ENCODE measurements at regions not wholly inside any gene's neighbourhood (a gene's known extent, or its start where the extent isn't known, plus 50 kb on each side); places are given as distances from the start of the nearest gene placed in this dataset.

GRCh38 chr4:3367866-3368265 is 73.9 kb upstream of the HGFAC start:
- H3K4me2 ChIP-seq (ENCODE audit: insufficient read depth, low read length): no peak overlapping the region
- dilution Hi-C loops (cut with MboI; ENCODE audit: extremely low pct_ligation_motif_present, low sequenced_read_pairs) (no loop called here), intact Hi-C loops (cut with micrococcal nuclease) (no loop called here)
- FAIRE-seq (no peak), DNase-seq (ENCODE audit: low read depth, low spot score) (no peak)
- H3K36me3 ChIP-seq (ENCODE audit: control insufficient read depth in 2 of 2, extremely low read depth in 1 of 2, insufficient read depth in 2 of 2, low read length in 2 of 2): peaks cover 0 to 2% of the 10 kb centered on the region in 2 experiments
- CTCF ChIA-PET: interaction anchor here (1.6 kb wide), 1 partner anchor 113 kb away, joined by 5 read pairs; no protein-coding TSS in a partner anchor
- H3K9me3 ChIP-seq (replicated peaks; ENCODE audit: control insufficient read depth, insufficient read depth, low read length): no peaks in the 10 kb centered on the region
- peaks cover 39% of the 10 kb centered on the region for H3K4me1 ChIP-seq (ENCODE audit: control insufficient read depth, extremely low read depth, insufficient read depth, low read length)
- no peak for TF ChIP-seq POLR2AphosphoS5 (IDR thresholded peaks at IDR 0.05; ENCODE audit: insufficient read depth, low read depth, low read length)
- TF ChIP-seq POLR2A (IDR thresholded peaks at IDR 0.05; ENCODE audit: low read depth, low read length): no peak
- H3K9ac ChIP-seq (replicated peaks; ENCODE audit: extremely low read depth, insufficient read depth, low read length): no peak overlapping the region
- H2AFZ ChIP-seq (ENCODE audit: low read depth, low read length): no peak overlapping the region
- POLR2A ChIA-PET: no interaction called here
- peaks cover 23% of the 10 kb centered on the region for H3K79me2 ChIP-seq (ENCODE audit: control insufficient read depth, insufficient read depth, low read length)
- H3K27ac ChIP-seq (ENCODE audit: insufficient read depth, low read depth, low read length): no peak overlapping the region
- H3K27me3 ChIP-seq (ENCODE audit: control insufficient read depth in 2 of 2, insufficient read depth in 2 of 2, low read length in 2 of 2): no peaks in the 10 kb centered on the region
- BruUV-seq (replicated peaks): no TSS peak
- H4K20me1 ChIP-seq (replicated peaks; ENCODE audit: control insufficient read depth, extremely low read depth, insufficient read depth, low read length): no peaks in the 10 kb centered on the region
- no peaks in the 10 kb centered on the region for H3K9me1 ChIP-seq (replicated peaks; ENCODE audit: control insufficient read depth, extremely low read depth, insufficient read depth, low read length)
- no peak overlapping the region for H3K4me3 ChIP-seq (replicated peaks in 1 of 3; ENCODE audit: insufficient read depth in 1 of 3, low read depth in 1 of 3, low read length in 3 of 3)

GRCh38 chr4:3368334-3368733 is 73.4 kb upstream of the HGFAC start:
- Histone ChIP-seq H3K4me3 (replicated peaks in 1 of 3; ENCODE audit: insufficient read depth in 1 of 3, low read depth in 1 of 3, low read length in 3 of 3) (no peak overlapping the region), H3K36me3 (ENCODE audit: control insufficient read depth in 2 of 2, extremely low read depth in 1 of 2, insufficient read depth in 2 of 2, low read length in 2 of 2) (peaks cover 0 to 2% of the 10 kb centered on the region in 2 experiments), H3K79me2 (ENCODE audit: control insufficient read depth, insufficient read depth, low read length) (peaks cover 26% of the 10 kb centered on the region), H2AFZ (ENCODE audit: low read depth, low read length) (no peak overlapping the region), H3K4me1 (ENCODE audit: control insufficient read depth, extremely low read depth, insufficient read depth, low read length) (peaks cover 39% of the 10 kb centered on the region), H3K9me1 (replicated peaks; ENCODE audit: control insufficient read depth, extremely low read depth, insufficient read depth, low read length) (no peaks in the 10 kb centered on the region), H3K27me3 (ENCODE audit: control insufficient read depth in 2 of 2, insufficient read depth in 2 of 2, low read length in 2 of 2) (no peaks in the 10 kb centered on the region), H3K9me3 (replicated peaks; ENCODE audit: control insufficient read depth, insufficient read depth, low read length) (no peaks in the 10 kb centered on the region), H4K20me1 (replicated peaks; ENCODE audit: control insufficient read depth, extremely low read depth, insufficient read depth, low read length) (no peaks in the 10 kb centered on the region), H3K9ac (replicated peaks; ENCODE audit: extremely low read depth, insufficient read depth, low read length) (no peak overlapping the region), H3K27ac (ENCODE audit: insufficient read depth, low read depth, low read length) (no peak overlapping the region), H3K4me2 (ENCODE audit: insufficient read depth, low read length) (no peak overlapping the region)
- no peak for TF ChIP-seq GATA2 (IDR thresholded peaks at IDR 0.05; ENCODE audit: insufficient read depth, insufficient read length, low read depth, low read length)
- no peak for TF ChIP-seq POLR2A (IDR thresholded peaks at IDR 0.05; ENCODE audit: low read depth, low read length)
- no peak for TF ChIP-seq FOS (IDR thresholded peaks at IDR 0.05; ENCODE audit: borderline replicate concordance, insufficient read depth, low read length)
- no peak for TF ChIP-seq JUN (IDR thresholded peaks at IDR 0.05; ENCODE audit: borderline replicate concordance, insufficient read depth, insufficient read length, low read depth)
- TF ChIP-seq CTCF (IDR thresholded peaks at IDR 0.05; ENCODE audit: extremely low read depth in 1 of 2, insufficient read depth in 1 of 2, low read depth in 1 of 2, low read length in 2 of 2): no peak
- TF ChIP-seq MAX (IDR thresholded peaks at IDR 0.05; ENCODE audit: insufficient read depth, insufficient read length): no peak
- TF ChIP-seq MYC (IDR thresholded peaks at IDR 0.05; ENCODE audit: low read depth, low read length): no peak
- no peak for TF ChIP-seq EZH2 (IDR thresholded peaks at IDR 0.05; ENCODE audit: borderline replicate concordance, low read depth, low read length, severe bottlenecking)
- no peak for TF ChIP-seq POLR2AphosphoS5 (IDR thresholded peaks at IDR 0.05; ENCODE audit: insufficient read depth, low read depth, low read length)
- ChIA-PET POLR2A (no interaction called here), CTCF (interaction anchor here (3.9 kb wide), 1 partner anchor 23 kb away, joined by 54 read pairs; no protein-coding TSS in a partner anchor)
- dilution Hi-C loops (cut with MboI; ENCODE audit: extremely low pct_ligation_motif_present, low sequenced_read_pairs): no loop called here
- DNase-seq (ENCODE audit: low read depth, low spot score) (no peak), FAIRE-seq (no peak)
- intact Hi-C loops (cut with micrococcal nuclease): no loop called here
- BruUV-seq (replicated peaks): no TSS peak
